ENCODE measurements at regions not wholly inside any gene's neighbourhood (a gene's known extent, or its start where the extent isn't known, plus 50 kb on each side); places are given as distances from the start of the nearest gene placed in this dataset.
"Not testable (repeated sequence)": the region's sequence is repeated elsewhere in the genome, so short reads cannot be mapped to it uniquely, and the experiment has no call there.

DNA sequence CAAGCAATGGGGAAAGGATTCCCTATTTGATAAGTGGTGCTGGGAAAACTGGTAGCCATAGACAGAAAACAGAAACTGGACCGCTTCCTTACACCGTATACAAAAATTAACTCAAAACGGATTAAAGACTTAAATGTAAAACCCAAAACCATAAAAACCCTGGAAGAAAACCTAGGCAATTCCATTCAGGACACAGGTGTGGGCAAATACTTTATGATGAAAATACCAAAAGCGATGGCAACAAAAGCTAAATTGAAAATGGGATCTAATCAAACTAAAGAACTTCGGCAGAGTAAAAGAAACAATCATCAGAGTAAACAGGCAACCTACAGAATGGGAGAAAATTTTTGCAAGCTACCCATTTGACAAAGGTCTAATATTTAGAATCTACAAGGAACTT lies 91.1 kb downstream of the VPREB1 start:
- H2BK20ac ChIP-seq (ENCODE audit: low read length); POLR2A ChIA-PET (ENCODE audit: partially characterized antibody); H2BK12ac ChIP-seq (ENCODE audit: low read depth, low read length); H2BK120ac ChIP-seq (replicated peaks; ENCODE audit: low read depth, low read length); DNase-seq (ENCODE audit: low read depth in 1 of 2, low spot score in 2 of 2); H3K4me2 ChIP-seq (ENCODE audit: insufficient read depth in 1 of 2, low read depth in 2 of 2, low read length in 2 of 2); H3K9ac ChIP-seq (replicated peaks in 1 of 4; ENCODE audit: extremely low read depth in 1 of 4, low read depth in 3 of 4, low read length in 3 of 4); H3K36me3 ChIP-seq (ENCODE audit: control insufficient read depth in 2 of 4, insufficient read depth in 4 of 4, low read length in 3 of 4); FAIRE-seq; H3K4me3 ChIP-seq (ENCODE audit: extremely low read depth in 1 of 4, insufficient read depth in 2 of 4, low read depth in 3 of 4, low read length in 4 of 4); H3K4me1 ChIP-seq (replicated peaks in 1 of 4; ENCODE audit: control insufficient read depth in 3 of 4, insufficient read depth in 4 of 4, low read length in 3 of 4); H4K20me1 ChIP-seq (replicated peaks in 1 of 2; ENCODE audit: control insufficient read depth in 1 of 2, insufficient read depth in 2 of 2, low read length in 2 of 2); H3K23me2 ChIP-seq (ENCODE audit: low read depth, low read length); H2AK5ac ChIP-seq (ENCODE audit: low read depth, low read length); H4K8ac ChIP-seq (ENCODE audit: extremely low read depth, insufficient read depth, low read length); H3K56ac ChIP-seq (replicated peaks; ENCODE audit: insufficient read length, low read depth, low read length); H3K27ac ChIP-seq (ENCODE audit: low read depth, low read length); H2BK5ac ChIP-seq (ENCODE audit: low read depth, low read length); H3K14ac ChIP-seq (ENCODE audit: insufficient read length); H4K91ac ChIP-seq (replicated peaks; ENCODE audit: insufficient read length, low read length); H3K18ac ChIP-seq (ENCODE audit: extremely low read depth, low read length); H3K79me1 ChIP-seq (ENCODE audit: low read depth, low read length); H2AFZ ChIP-seq (ENCODE audit: low read length); H3K23ac ChIP-seq (ENCODE audit: insufficient read length); H3K4ac ChIP-seq (replicated peaks; ENCODE audit: insufficient read length, low read depth, low read length); H4K5ac ChIP-seq (ENCODE audit: insufficient read length, low read depth, low read length); H2BK15ac ChIP-seq (ENCODE audit: low read length); H3K9me3 ChIP-seq (ENCODE audit: insufficient read depth in 2 of 2, low read depth in 1 of 2, low read length in 1 of 2); H3K79me2 ChIP-seq (ENCODE audit: control insufficient read depth in 1 of 2, insufficient read depth in 2 of 2, low read length in 2 of 2): not testable (repeated sequence)
- CTCF ChIA-PET (ENCODE audit: partially characterized antibody): interaction anchor here (0.8 to 1.4 kb wide), 3 partner anchors 14 to 132 kb away, joined by 3 to 6 read pairs (median 4); no protein-coding TSS in a partner anchor
- 67% methylated on average over 5 of the region's 5 CpGs; no CpG with 5 or more reads in 1 of the 2 experiments for WGBS, 2 experiments (ENCODE audit: extremely low coverage in 1 of 2, insufficient coverage in 1 of 2, insufficient read length in 1 of 2, insufficient replicate concordance in 2 of 2, low coverage in 1 of 2, low lambda C conversion rate in 2 of 2, missing lambda C conversion rate in 1 of 2)
- peaks cover 44 to 98% (median 92%) of the 10 kb centered on the region in 4 experiments for H3K27me3 ChIP-seq (replicated peaks in 1 of 4; ENCODE audit: control insufficient read depth in 3 of 4, extremely low read depth in 1 of 4, insufficient read depth in 3 of 4, low read length in 3 of 4)

- DNase-seq (ENCODE audit: low read depth in 1 of 2, low spot score in 2 of 2); H4K20me1 ChIP-seq (replicated peaks in 1 of 2; ENCODE audit: control insufficient read depth in 1 of 2, insufficient read depth in 2 of 2, low read length in 2 of 2); H4K5ac ChIP-seq (ENCODE audit: insufficient read length, low read depth, low read length); H3K4me1 ChIP-seq (replicated peaks in 1 of 4; ENCODE audit: control insufficient read depth in 3 of 4, insufficient read depth in 4 of 4, low read length in 3 of 4); H3K9ac ChIP-seq (replicated peaks in 1 of 4; ENCODE audit: extremely low read depth in 1 of 4, low read depth in 3 of 4, low read length in 3 of 4); H3K27ac ChIP-seq (ENCODE audit: low read depth, low read length); H3K4me3 ChIP-seq (ENCODE audit: extremely low read depth in 1 of 4, insufficient read depth in 2 of 4, low read depth in 3 of 4, low read length in 4 of 4); H3K23ac ChIP-seq (ENCODE audit: insufficient read length); H3K9me3 ChIP-seq (ENCODE audit: insufficient read depth in 2 of 2, low read depth in 1 of 2, low read length in 1 of 2); H3K79me1 ChIP-seq (ENCODE audit: low read depth, low read length); H3K4ac ChIP-seq (replicated peaks; ENCODE audit: insufficient read length, low read depth, low read length); H2BK20ac ChIP-seq (ENCODE audit: low read length); H2BK12ac ChIP-seq (ENCODE audit: low read depth, low read length); H2AK5ac ChIP-seq (ENCODE audit: low read depth, low read length); FAIRE-seq; H4K91ac ChIP-seq (replicated peaks; ENCODE audit: insufficient read length, low read length); H2BK120ac ChIP-seq (replicated peaks; ENCODE audit: low read depth, low read length); POLR2A ChIA-PET (ENCODE audit: partially characterized antibody); H2BK15ac ChIP-seq (ENCODE audit: low read length); H3K23me2 ChIP-seq (ENCODE audit: low read depth, low read length); H3K36me3 ChIP-seq (ENCODE audit: control insufficient read depth in 2 of 4, insufficient read depth in 4 of 4, low read length in 3 of 4); H3K18ac ChIP-seq (ENCODE audit: extremely low read depth, low read length); H3K14ac ChIP-seq (ENCODE audit: insufficient read length); H2BK5ac ChIP-seq (ENCODE audit: low read depth, low read length); H3K56ac ChIP-seq (replicated peaks; ENCODE audit: insufficient read length, low read depth, low read length); H2AFZ ChIP-seq (ENCODE audit: low read length); H3K4me2 ChIP-seq (ENCODE audit: insufficient read depth in 1 of 2, low read depth in 2 of 2, low read length in 2 of 2); H4K8ac ChIP-seq (ENCODE audit: extremely low read depth, insufficient read depth, low read length); H3K79me2 ChIP-seq (ENCODE audit: control insufficient read depth in 1 of 2, insufficient read depth in 2 of 2, low read length in 2 of 2): not testable (repeated sequence)
- 38% methylated on average over 2 of the region's 2 CpGs; no CpG with 5 or more reads in 1 of the 2 experiments for WGBS, 2 experiments (ENCODE audit: extremely low coverage in 1 of 2, insufficient coverage in 1 of 2, insufficient read length in 1 of 2, insufficient replicate concordance in 2 of 2, low coverage in 1 of 2, low lambda C conversion rate in 2 of 2, missing lambda C conversion rate in 1 of 2)
- peaks cover 43 to 98% (median 92%) of the 10 kb centered on the region in 4 experiments for H3K27me3 ChIP-seq (replicated peaks in 1 of 4; ENCODE audit: control insufficient read depth in 3 of 4, extremely low read depth in 1 of 4, insufficient read depth in 3 of 4, low read length in 3 of 4)
- CTCF ChIA-PET (ENCODE audit: partially characterized antibody): interaction anchor here (0.8 to 1.4 kb wide), 2 partner anchors 13 to 15 kb away, joined by 4 to 6 read pairs; no protein-coding TSS in a partner anchor
These were observed 91.7 kb downstream of the VPREB1 start for GRCh38 chr22:22336333-22336732.

Measured in H1 (cell line).